ENCODE measurements at regions not wholly inside any gene's neighbourhood (a gene's known extent, or its start where the extent isn't known, plus 50 kb on each side); places are given as distances from the start of the nearest gene placed in this dataset.

DNA sequence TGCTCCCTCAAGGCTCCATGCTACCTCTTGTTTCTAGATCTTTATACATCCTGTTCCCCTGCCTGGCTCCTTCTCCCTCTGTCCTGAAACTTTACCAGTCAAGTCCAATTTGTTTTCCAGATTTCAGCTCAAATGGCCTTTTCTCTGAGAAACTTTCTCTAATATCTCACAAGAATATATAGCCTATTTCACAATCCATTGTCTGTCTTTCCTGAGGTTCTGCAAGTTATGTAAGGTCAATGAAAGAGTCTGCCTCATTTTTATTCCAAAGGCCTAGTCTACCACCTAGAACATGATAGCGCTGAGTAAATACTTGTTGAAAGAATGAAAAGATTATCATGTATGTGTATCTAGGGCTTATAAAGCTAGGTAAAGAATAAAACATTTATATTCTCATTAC is 348.8 kb downstream of the SPRY2 start:
- TF ChIP-seq POLR2AphosphoS5 (IDR thresholded peaks at IDR 0.05; ENCODE audit: low read depth) (no peak), CREB1 (CRISPR knock-in tag; IDR thresholded peaks at IDR 0.05; ENCODE audit: low read depth) (no peak), JUNB (IDR thresholded peaks at IDR 0.05; ENCODE audit: unreplicated experiment) (no peak)
- TF ChIP-seq, protein P1, sequence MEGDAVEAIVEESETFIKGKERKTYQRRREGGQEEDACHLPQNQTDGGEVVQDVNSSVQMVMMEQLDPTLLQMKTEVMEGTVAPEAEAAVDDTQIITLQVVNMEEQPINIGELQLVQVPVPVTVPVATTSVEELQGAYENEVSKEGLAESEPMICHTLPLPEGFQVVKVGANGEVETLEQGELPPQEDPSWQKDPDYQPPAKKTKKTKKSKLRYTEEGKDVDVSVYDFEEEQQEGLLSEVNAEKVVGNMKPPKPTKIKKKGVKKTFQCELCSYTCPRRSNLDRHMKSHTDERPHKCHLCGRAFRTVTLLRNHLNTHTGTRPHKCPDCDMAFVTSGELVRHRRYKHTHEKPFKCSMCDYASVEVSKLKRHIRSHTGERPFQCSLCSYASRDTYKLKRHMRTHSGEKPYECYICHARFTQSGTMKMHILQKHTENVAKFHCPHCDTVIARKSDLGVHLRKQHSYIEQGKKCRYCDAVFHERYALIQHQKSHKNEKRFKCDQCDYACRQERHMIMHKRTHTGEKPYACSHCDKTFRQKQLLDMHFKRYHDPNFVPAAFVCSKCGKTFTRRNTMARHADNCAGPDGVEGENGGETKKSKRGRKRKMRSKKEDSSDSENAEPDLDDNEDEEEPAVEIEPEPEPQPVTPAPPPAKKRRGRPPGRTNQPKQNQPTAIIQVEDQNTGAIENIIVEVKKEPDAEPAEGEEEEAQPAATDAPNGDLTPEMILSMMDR (conservative IDR thresholded peaks at IDR 0.05; ENCODE audit: low read depth in 2 of 2) = no peak

All from GM23338 (cell line).